Renal pelvis (tissue), 1 donor: ENCODE measurements at regions not wholly inside any gene's neighbourhood (a gene's known extent, or its start where the extent isn't known, plus 50 kb on each side); places are given as distances from the start of the nearest gene placed in this dataset.

Experiments used
- DNase-seq: peaks from one replicate; pipeline ENCODE4 v3.0.0-alpha.2; 2013

- DNase-seq, result no peak
Observed at GRCh38 chr1:226816576-226816975, 53.8 kb upstream of the PSEN2 start.

GRCh38 chr1:226814751-226815537 lies 55.5 kb upstream of the PSEN2 start:
- DNase-seq, result peak; percentile 44

- no peak for DNase-seq
Observed at GRCh38 chr1:226813671-226814591, 56.5 kb upstream of the PSEN2 start.

GRCh38 chr1:226810681-226811080 lies 59.7 kb upstream of the PSEN2 start:
- no peak for DNase-seq

GRCh38 chr1:226809785-226810571 lies 60.4 kb upstream of the PSEN2 start:
- DNase-seq, result no peak

- no peak for DNase-seq
Observed at GRCh38 chr1:226808501-226808900, 61.9 kb upstream of the PSEN2 start.

- no peak for DNase-seq
Observed at GRCh38 chr1:226806988-226807387, 63.4 kb upstream of the PSEN2 start.

GRCh38 chr1:226804907-226805759 lies 65.3 kb upstream of the PSEN2 start:
- DNase-seq, result no peak

- DNase-seq, result no peak
Observed at GRCh38 chr1:226800763-226801380, 61.8 kb upstream of the ITPKB start.

- DNase-seq, result no peak
Observed at GRCh38 chr1:226799634-226800281, 60.7 kb upstream of the ITPKB start.

- no peak for DNase-seq
Observed at GRCh38 chr1:226798427-226799411, 59.6 kb upstream of the ITPKB start.

GRCh38 chr1:226797151-226797550 lies 58.1 kb upstream of the ITPKB start:
- DNase-seq, result no peak

GRCh38 chr1:226793620-226794276 lies 54.7 kb upstream of the ITPKB start:
- no peak for DNase-seq

GRCh38 chr1:226792368-226792767 lies 53.3 kb upstream of the ITPKB start:
- DNase-seq, result no peak

- DNase-seq, result no peak
Observed at GRCh38 chr1:226790545-226791181, 51.6 kb upstream of the ITPKB start.

GRCh38 chr1:226788965-226789364 lies 49.9 kb upstream of the ITPKB start:
- no peak for DNase-seq
